WTC11 (cell line): ENCODE measurements at regions not wholly inside any gene's neighbourhood (a gene's known extent, or its start where the extent isn't known, plus 50 kb on each side); places are given as distances from the start of the nearest gene placed in this dataset.

Experiments used
- ATAC-seq: fragments of 200-7000 bp; cut with Tn5 transposase; 2 replicates; pipeline ENCODE4 v1.10.0; 2021; ENCODE audit warnings: mild to moderate bottlenecking, moderate library complexity
- CTCF ChIA-PET: fragments of 300-600 bp; sonication (Branson Sonifier 250); formaldehyde crosslinking; loops from one replicate; lab custom pipeline; 2021; ENCODE audit warnings: antibody characterized with exemption; lab: Charles Lee
- POLR2A ChIA-PET: fragments of 350-600 bp; sonication (Branson Sonifier 250); formaldehyde crosslinking; loops from one replicate; lab custom pipeline; 2021; ENCODE audit warnings: antibody characterized with exemption; lab: Charles Lee
- DNase-seq: peaks from one replicate; pipeline ENCODE4 v3.0.0; 2021; ENCODE audit warnings: low spot score
- H3K27ac Mint-ChIP-seq: 2 replicates; pipeline ENCODE4 v1.8.0; 2021; ENCODE audit warnings: mixed read lengths
- H3K27me3 Mint-ChIP-seq: 2 replicates; pipeline ENCODE4 v1.8.0; 2021; ENCODE audit warnings: low read depth, mild to moderate bottlenecking, moderate library complexity, mixed read lengths
- H3K36me3 Mint-ChIP-seq: 2 replicates; pipeline ENCODE4 v1.8.0; 2021; ENCODE audit warnings: mixed read lengths
- H3K4me1 Mint-ChIP-seq: 2 replicates; pipeline ENCODE4 v1.8.0; 2022; ENCODE audit warnings: mixed read lengths
- H3K4me3 Mint-ChIP-seq: 2 replicates; pipeline ENCODE4 v1.8.0; 2021; ENCODE audit warnings: mild to moderate bottlenecking, moderate library complexity, mixed read lengths
- H3K9me3 Mint-ChIP-seq: 2 replicates; pipeline ENCODE4 v1.8.0; 2021; ENCODE audit warnings: mixed read lengths
- ATF1 ChIP-seq: sonication (generic); formaldehyde crosslinking; IDR thresholded peaks from 2 replicates; pipeline ENCODE4 v1.8.1; 2023; ENCODE audit warnings: mild to moderate bottlenecking, moderate library complexity, missing genetic modification reagents
- CREB1 ChIP-seq: sonication (generic); formaldehyde crosslinking; IDR thresholded peaks from 2 replicates; pipeline ENCODE4 v1.8.0; 2023; ENCODE audit warnings: mild to moderate bottlenecking, missing genetic modification reagents
- ELF4 ChIP-seq: sonication (generic); formaldehyde crosslinking; IDR thresholded peaks from 2 replicates; pipeline ENCODE4 v1.8.1; 2022; ENCODE audit warnings: low read depth, mild to moderate bottlenecking, moderate library complexity, missing genetic modification reagents
- EMX1 ChIP-seq: fragments of 250-450 bp; sonication (Bioruptor Pico); IDR thresholded peaks from 2 replicates; pipeline ENCODE4 v1.8.0; 2021; ENCODE audit warnings: mild to moderate bottlenecking
- ETV6 ChIP-seq: sonication (generic); formaldehyde crosslinking; IDR thresholded peaks from 2 replicates; pipeline ENCODE4 v1.8.1; 2022; ENCODE audit warnings: mild to moderate bottlenecking, missing genetic modification reagents
- FOXJ3 ChIP-seq: sonication (generic); formaldehyde crosslinking; IDR thresholded peaks from 2 replicates; pipeline ENCODE4 v1.9.0; 2021; ENCODE audit warnings: missing genetic modification reagents, mild to moderate bottlenecking, borderline replicate concordance
- FOXK1 ChIP-seq: sonication (generic); formaldehyde crosslinking; IDR thresholded peaks from 2 replicates; pipeline ENCODE4 v1.8.0; 2022; ENCODE audit warnings: mild to moderate bottlenecking, moderate library complexity, missing genetic modification reagents
- JAZF1 ChIP-seq: fragments of 250-450 bp; sonication (Bioruptor Pico); IDR thresholded peaks from 2 replicates; pipeline ENCODE4 v1.9.0; 2021; ENCODE audit warnings: moderate library complexity, mild to moderate bottlenecking, inconsistent platforms
- KAT7 ChIP-seq: sonication (generic); formaldehyde crosslinking; IDR thresholded peaks from 2 replicates; pipeline ENCODE4 v1.8.1; 2023; ENCODE audit warnings: missing genetic modification reagents, mild to moderate bottlenecking, borderline replicate concordance
- MXD4 ChIP-seq: fragments of 250-450 bp; sonication (Bioruptor Pico); IDR thresholded peaks from 2 replicates; pipeline ENCODE4 v1.8.0; 2021; ENCODE audit warnings: mild to moderate bottlenecking, moderate library complexity, borderline replicate concordance
- NFE2L1 ChIP-seq: sonication (generic); formaldehyde crosslinking; IDR thresholded peaks from 2 replicates; pipeline ENCODE4 v1.8.1; 2023; ENCODE audit warnings: missing genetic modification reagents
- NR1H2 ChIP-seq: sonication (generic); formaldehyde crosslinking; IDR thresholded peaks from 2 replicates; pipeline ENCODE4 v1.9.0; 2021; ENCODE audit warnings: mild to moderate bottlenecking, moderate library complexity, missing genetic modification reagents
- RELA ChIP-seq: sonication (generic); formaldehyde crosslinking; IDR thresholded peaks from 2 replicates; pipeline ENCODE4 v1.8.1; 2022; ENCODE audit warnings: missing genetic modification reagents, mild to moderate bottlenecking, borderline replicate concordance
- RORB ChIP-seq: fragments of 250-450 bp; sonication (Bioruptor Pico); IDR thresholded peaks from 2 replicates; pipeline ENCODE4 v1.9.0; 2021; ENCODE audit warnings: mild to moderate bottlenecking
- SOX15 ChIP-seq: fragments of 250-450 bp; sonication (Bioruptor Pico); IDR thresholded peaks from 2 replicates; pipeline ENCODE4 v1.9.0; 2021; ENCODE audit warnings: mild to moderate bottlenecking
- TCF7 ChIP-seq: sonication (generic); formaldehyde crosslinking; IDR thresholded peaks from 2 replicates; pipeline ENCODE4 v1.8.0; 2022; ENCODE audit warnings: mild to moderate bottlenecking, low read depth, missing genetic modification reagents, moderate library complexity
- TEAD1 ChIP-seq: sonication (generic); formaldehyde crosslinking; IDR thresholded peaks from 2 replicates; pipeline ENCODE4 v1.8.0; 2022; ENCODE audit warnings: mild to moderate bottlenecking, missing genetic modification reagents
- TEAD4 ChIP-seq: sonication (generic); formaldehyde crosslinking; IDR thresholded peaks from 2 replicates; pipeline ENCODE4 v1.8.0; 2022; ENCODE audit warnings: mild to moderate bottlenecking, missing genetic modification reagents
- TP53 ChIP-seq: sonication (generic); formaldehyde crosslinking; IDR thresholded peaks from 2 replicates; pipeline ENCODE4 v1.8.1; 2023; ENCODE audit warnings: mild to moderate bottlenecking, missing genetic modification reagents
- ZNF425 ChIP-seq: fragments of 250-450 bp; sonication (Bioruptor Pico); conservative IDR thresholded peaks from 2 replicates; pipeline ENCODE4 v1.9.0; 2021; ENCODE audit warnings: mild to moderate bottlenecking
- TF ChIP-seq, protein P1 (sequence below): sonication (generic); formaldehyde crosslinking; IDR thresholded peaks from 2 replicates; pipeline ENCODE4 v1.8.0; 2022; ENCODE audit warnings: mild to moderate bottlenecking, missing genetic modification reagents
- TF ChIP-seq, protein P2 (sequence below): sonication (generic); formaldehyde crosslinking; IDR thresholded peaks from 2 replicates; pipeline ENCODE4 v1.8.1; 2022; ENCODE audit warnings: mild to moderate bottlenecking, moderate library complexity, missing genetic modification reagents
- TF ChIP-seq, protein P3 (sequence below): sonication (generic); formaldehyde crosslinking; IDR thresholded peaks from 2 replicates; pipeline ENCODE4 v1.8.1; 2023; ENCODE audit warnings: mild to moderate bottlenecking, moderate library complexity, missing genetic modification reagents
- TF ChIP-seq, protein P4 (sequence below): fragments of 250-450 bp; sonication (Bioruptor Pico); IDR thresholded peaks from 2 replicates; pipeline ENCODE4 v1.9.0; 2021; ENCODE audit warnings: mild to moderate bottlenecking

DNA sequence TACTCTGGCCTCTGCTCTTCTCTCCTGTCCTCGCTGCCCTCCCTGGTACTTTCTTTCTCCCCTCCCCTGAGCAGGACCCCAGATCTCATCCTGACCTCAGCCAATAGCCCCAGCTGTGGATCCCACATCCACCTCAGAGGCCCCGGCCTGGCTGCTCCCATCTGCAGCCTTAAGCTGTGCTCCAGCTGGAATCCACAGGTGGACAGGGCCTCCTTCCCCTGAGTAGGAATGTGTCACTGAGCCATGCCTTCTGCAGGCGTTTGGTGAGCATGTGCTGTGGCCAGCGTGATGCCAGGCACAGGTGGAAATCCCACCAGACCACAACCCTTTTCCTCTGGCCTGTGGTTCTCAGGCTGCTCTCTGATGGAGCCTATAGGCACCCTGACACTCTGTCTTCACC lies 68.9 kb downstream of the C5orf15 start:
- H3K9me3 Mint-ChIP-seq, result no peaks in the 10 kb centered on the region
- H3K4me1 Mint-ChIP-seq, result no peaks in the 10 kb centered on the region
- ATAC-seq, result no peak
- no peak for DNase-seq
- TF ChIP-seq NR1H2 (CRISPR knock-in tag) (no peak), ZNF425 (CRISPR knock-in tag) (no peak), ETV6 (no peak), KAT7 (CRISPR knock-in tag) (no peak), RELA (CRISPR knock-in tag) (no peak), TCF7 (CRISPR knock-in tag) (no peak), RORB (CRISPR knock-in tag) (no peak), TEAD1 (no peak), FOXJ3 (CRISPR knock-in tag) (no peak), ELF4 (no peak), MXD4 (CRISPR knock-in tag) (no peak), ATF1 (CRISPR knock-in tag) (no peak), TEAD4 (CRISPR knock-in tag) (no peak), EMX1 (CRISPR knock-in tag) (no peak)
- TF ChIP-seq, protein P1, sequence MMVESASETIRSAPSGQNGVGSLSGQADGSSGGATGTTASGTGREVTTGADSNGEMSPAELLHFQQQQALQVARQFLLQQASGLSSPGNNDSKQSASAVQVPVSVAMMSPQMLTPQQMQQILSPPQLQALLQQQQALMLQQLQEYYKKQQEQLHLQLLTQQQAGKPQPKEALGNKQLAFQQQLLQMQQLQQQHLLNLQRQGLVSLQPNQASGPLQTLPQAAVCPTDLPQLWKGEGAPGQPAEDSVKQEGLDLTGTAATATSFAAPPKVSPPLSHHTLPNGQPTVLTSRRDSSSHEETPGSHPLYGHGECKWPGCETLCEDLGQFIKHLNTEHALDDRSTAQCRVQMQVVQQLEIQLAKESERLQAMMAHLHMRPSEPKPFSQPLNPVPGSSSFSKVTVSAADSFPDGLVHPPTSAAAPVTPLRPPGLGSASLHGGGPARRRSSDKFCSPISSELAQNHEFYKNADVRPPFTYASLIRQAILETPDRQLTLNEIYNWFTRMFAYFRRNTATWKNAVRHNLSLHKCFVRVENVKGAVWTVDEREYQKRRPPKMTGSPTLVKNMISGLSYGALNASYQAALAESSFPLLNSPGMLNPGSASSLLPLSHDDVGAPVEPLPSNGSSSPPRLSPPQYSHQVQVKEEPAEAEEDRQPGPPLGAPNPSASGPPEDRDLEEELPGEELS (CRISPR knock-in tag), result no peak
- TF ChIP-seq, protein P2, sequence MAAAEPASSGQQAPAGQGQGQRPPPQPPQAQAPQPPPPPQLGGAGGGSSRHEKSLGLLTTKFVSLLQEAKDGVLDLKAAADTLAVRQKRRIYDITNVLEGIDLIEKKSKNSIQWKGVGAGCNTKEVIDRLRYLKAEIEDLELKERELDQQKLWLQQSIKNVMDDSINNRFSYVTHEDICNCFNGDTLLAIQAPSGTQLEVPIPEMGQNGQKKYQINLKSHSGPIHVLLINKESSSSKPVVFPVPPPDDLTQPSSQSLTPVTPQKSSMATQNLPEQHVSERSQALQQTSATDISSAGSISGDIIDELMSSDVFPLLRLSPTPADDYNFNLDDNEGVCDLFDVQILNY, result no peak
- TF ChIP-seq, protein P3, sequence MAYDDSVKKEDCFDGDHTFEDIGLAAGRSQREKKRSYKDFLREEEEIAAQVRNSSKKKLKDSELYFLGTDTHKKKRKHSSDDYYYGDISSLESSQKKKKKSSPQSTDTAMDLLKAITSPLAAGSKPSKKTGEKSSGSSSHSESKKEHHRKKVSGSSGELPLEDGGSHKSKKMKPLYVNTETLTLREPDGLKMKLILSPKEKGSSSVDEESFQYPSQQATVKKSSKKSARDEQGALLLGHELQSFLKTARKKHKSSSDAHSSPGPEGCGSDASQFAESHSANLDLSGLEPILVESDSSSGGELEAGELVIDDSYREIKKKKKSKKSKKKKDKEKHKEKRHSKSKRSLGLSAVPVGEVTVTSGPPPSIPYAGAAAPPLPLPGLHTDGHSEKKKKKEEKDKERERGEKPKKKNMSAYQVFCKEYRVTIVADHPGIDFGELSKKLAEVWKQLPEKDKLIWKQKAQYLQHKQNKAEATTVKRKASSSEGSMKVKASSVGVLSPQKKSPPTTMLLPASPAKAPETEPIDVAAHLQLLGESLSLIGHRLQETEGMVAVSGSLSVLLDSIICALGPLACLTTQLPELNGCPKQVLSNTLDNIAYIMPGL (CRISPR knock-in tag), result no peak
- no peak overlapping the region for H3K4me3 Mint-ChIP-seq
- CTCF ChIA-PET, result no interaction called here
- H3K27ac Mint-ChIP-seq, result no peak overlapping the region
- POLR2A ChIA-PET, result no interaction called here
- H3K27me3 Mint-ChIP-seq, result no peaks in the 10 kb centered on the region
- no peaks in the 10 kb centered on the region for H3K36me3 Mint-ChIP-seq

DNA sequence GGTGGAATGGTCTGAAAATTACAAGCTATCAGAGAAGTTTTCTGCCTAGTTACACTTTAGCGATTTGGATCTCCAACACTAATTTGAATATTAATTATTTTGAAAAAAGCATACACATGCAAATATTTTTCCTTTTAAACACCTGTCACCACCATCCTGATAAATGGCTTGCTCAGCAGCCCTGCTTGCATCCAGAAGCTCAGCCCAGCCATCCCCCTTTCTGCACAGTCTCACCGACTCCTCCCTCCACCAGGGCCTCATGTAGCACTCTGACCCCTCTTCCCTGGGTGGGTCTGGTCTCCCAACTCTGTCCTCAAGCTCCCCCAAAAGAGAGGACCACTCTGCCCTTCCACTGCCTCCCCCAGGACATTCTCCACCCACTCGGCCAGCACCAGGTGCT lies 70.0 kb downstream of the C5orf15 start:
- no peak for DNase-seq
- Mint-ChIP-seq H3K27me3 (no peaks in the 10 kb centered on the region), H3K36me3 (no peaks in the 10 kb centered on the region), H3K4me1 (no peaks in the 10 kb centered on the region), H3K9me3 (no peaks in the 10 kb centered on the region), H3K4me3 (no peak overlapping the region), H3K27ac (no peak overlapping the region)
- no peak for ATAC-seq
- POLR2A ChIA-PET, result no interaction called here
- CTCF ChIA-PET, result interaction anchor here (0.5 kb wide), 1 partner anchor 30 kb away, joined by 5 read pairs; no protein-coding TSS in a partner anchor
- no peak for TF ChIP-seq RORB (CRISPR knock-in tag)
- no peak for TF ChIP-seq ZNF425 (CRISPR knock-in tag)
- TF ChIP-seq FOXK1 (CRISPR knock-in tag), result no peak
- TF ChIP-seq JAZF1 (CRISPR knock-in tag), result no peak
- TF ChIP-seq SOX15 (CRISPR knock-in tag), result no peak
- no peak for TF ChIP-seq TP53 (CRISPR knock-in tag)
- TF ChIP-seq, protein P4, sequence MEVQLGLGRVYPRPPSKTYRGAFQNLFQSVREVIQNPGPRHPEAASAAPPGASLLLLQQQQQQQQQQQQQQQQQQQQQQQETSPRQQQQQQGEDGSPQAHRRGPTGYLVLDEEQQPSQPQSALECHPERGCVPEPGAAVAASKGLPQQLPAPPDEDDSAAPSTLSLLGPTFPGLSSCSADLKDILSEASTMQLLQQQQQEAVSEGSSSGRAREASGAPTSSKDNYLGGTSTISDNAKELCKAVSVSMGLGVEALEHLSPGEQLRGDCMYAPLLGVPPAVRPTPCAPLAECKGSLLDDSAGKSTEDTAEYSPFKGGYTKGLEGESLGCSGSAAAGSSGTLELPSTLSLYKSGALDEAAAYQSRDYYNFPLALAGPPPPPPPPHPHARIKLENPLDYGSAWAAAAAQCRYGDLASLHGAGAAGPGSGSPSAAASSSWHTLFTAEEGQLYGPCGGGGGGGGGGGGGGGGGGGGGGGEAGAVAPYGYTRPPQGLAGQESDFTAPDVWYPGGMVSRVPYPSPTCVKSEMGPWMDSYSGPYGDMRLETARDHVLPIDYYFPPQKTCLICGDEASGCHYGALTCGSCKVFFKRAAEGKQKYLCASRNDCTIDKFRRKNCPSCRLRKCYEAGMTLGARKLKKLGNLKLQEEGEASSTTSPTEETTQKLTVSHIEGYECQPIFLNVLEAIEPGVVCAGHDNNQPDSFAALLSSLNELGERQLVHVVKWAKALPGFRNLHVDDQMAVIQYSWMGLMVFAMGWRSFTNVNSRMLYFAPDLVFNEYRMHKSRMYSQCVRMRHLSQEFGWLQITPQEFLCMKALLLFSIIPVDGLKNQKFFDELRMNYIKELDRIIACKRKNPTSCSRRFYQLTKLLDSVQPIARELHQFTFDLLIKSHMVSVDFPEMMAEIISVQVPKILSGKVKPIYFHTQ (CRISPR knock-in tag), result no peak
- no peak for TF ChIP-seq MXD4 (CRISPR knock-in tag)
- TF ChIP-seq CREB1 (CRISPR knock-in tag), result no peak
- no peak for TF ChIP-seq NFE2L1 (CRISPR knock-in tag)
